ENCODE measurements at regions not wholly inside any gene's neighbourhood (a gene's known extent, or its start where the extent isn't known, plus 50 kb on each side); places are given as distances from the start of the nearest gene placed in this dataset.
"Not testable (repeated sequence)": the region's sequence is repeated elsewhere in the genome, so short reads cannot be mapped to it uniquely, and the experiment has no call there.

DNA sequence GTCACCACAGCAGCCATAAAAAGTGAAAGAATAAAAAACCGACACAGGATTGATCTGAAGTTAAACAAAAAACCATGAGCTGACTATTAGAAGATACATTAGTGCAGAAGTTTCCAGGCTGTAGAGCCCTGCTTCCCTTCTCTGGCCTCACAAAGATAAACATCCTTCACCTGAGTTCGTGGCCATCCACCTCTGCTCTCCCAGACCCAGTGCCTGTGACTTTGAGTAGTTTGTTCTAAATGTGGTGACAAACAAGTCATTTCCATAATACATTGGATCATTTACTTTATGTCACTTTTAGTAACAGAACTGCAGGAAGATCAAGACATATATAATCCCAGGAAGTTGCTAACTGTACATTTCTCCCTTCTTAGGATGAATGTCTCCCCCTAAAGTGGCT, 241.9 kb upstream of the MAP2 start:
- DNase-seq (ENCODE audit: low read depth) = no peak

DNA sequence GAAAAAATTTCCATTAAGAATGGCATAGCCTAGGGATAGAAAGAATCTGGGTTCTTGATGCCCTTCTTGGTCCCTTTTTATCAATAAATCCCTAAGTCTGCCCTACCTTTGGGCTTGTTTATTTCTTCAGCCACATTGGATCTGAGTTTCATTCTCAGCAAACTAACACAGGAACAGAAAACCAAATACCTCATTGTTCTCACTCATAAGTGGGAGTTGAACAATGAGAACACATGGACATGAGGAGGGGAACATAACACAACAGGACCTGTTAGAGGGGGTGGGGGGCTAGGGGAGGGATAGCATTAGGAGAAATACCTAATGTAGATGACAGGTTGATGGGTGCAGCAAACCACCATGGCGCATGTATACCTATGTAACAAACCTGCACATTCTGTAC, 237.0 kb upstream of the MAP2 start:
- not testable (repeated sequence) for DNase-seq (ENCODE audit: low read depth)

DNA sequence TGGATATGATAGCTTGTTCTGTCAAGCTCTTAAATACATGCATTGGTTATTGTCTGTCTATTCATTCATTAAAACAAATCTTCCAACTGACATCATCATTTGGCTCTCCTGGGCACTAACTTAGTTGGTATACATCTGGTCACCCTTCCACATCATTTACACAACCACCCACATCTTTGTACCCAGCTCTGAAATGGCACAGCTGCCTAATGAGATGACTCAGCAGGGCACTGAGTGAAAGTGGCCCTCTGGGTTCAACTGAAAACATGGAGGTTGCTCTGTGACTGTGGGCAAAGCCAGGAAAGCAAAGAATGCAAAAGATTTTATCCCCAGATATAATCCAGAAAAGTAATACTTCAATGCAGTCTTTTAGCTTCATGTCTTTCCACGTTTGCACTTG, 234.0 kb upstream of the MAP2 start:
- DNase-seq (ENCODE audit: low read depth) = no peak

DNA sequence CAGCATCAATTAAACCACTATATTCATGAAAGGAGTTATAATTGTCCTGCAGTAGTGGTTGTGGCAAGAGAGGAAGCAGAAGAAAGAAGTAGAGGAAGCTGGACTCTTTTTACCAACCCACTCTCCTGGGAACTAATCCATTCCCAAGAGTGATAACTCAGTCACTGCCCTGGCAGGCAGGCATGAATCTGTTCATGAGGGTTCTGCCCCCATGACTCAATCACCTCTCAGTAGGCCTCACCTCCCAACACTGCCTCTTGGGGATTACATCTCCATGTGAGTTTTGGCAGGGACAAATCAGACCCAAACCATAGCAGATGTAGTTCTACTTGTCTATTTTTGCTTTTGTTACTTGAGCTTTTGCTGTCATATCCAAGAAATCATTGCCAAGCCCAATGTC, 232.7 kb upstream of the MAP2 start:
- DNase-seq (ENCODE audit: low read depth) = peak; percentile 10

DNA sequence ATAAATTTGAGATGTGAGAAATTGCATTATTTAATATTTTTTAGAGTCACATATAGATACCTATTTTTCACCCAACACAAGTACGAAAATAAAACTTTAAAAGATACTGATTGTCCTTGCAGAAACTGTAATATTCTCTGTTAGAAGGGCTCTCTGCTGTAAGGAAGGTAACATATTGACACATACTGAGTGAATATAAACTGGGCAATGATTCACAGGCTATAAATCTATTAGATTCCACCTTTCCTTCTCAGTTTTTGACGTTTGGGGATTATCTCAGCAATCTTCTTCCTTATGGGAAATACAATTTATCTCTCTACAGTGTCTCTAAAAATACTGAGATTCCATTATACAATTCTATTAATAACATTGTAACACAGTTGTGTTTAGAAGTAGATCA, 229.1 kb upstream of the MAP2 start:
- no peak for DNase-seq (ENCODE audit: low read depth)

DNA sequence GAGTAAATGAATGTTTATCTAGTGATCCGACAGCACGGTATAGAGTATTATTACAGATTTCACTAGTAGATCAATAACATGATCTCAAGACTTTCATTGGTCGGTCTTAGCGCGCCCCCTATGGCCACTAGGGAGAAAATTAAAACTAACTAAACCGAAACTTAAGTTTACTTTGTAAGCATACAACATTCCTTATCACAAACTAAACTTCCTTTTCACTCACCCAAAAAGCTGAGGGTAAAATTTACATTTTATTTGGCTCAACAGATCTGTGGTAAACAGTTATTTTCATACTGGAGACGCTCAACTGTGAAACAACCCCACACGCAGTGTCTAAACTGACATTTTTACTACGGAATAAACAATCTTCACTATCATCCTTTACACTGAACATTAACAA, 215.6 kb upstream of the MAP2 start:
- peak; percentile 17 for DNase-seq (ENCODE audit: low read depth)

DNA sequence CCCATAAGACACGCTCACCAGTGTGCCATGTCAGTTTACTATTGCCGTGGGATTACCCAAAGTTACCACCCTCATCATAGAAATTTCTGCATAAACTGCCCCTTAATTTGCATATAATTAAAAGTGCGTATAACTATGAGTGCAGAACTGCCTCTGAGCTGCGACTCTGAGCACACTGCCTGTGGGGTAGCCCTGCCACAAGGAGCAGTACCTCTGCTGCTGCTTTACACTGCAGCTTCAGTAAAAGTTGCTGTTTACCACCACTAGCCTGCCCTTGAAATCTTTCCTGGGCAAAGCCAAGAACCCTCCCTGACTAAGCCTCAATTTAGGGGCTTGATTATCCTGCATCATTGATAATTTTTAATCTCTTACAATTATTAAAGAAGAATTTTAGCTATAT, 213.9 kb upstream of the MAP2 start:
- no peak for DNase-seq (ENCODE audit: low read depth)

DNA sequence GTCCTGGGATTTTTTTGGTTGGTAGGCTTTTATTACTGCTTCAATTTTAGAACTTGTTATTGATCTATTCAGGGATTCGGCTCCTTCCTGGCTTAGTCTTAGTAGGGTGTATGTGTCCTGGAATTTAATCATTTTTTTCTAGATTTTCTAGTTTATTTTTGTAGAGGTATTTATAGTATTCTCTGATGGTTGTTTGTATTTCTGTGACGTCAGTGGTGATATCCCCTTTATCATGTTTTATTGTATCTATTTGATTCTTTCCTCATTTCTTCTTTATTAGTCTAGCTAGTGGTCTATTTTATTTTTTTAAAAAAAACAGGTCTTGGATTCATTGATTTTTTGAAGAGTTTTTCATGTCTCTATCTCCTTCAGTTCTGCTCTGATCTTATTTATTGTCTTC, 193.3 kb upstream of the MAP2 start:
- no peak for DNase-seq (ENCODE audit: low read depth)

DNA sequence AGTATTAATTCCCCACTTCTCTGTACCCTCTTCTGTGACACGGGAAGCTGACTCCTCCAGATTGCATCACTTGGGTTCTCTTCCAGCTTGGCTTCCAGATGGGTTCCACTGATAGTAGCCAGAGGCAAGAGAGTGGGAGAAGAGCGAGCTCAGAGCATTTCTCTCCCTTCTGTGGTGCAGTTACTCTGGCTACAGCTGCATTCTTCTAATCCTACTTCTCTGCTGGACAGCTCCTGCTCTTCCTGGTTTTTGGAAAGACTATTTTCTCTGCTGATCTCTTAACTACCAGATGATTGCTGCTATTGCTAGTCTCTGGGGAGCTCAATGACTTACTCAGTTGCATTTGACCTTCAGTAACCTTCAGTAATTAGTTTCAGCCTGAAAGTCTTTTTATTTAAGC, 187.5 kb upstream of the MAP2 start:
- DNase-seq (ENCODE audit: low read depth) = no peak

DNA sequence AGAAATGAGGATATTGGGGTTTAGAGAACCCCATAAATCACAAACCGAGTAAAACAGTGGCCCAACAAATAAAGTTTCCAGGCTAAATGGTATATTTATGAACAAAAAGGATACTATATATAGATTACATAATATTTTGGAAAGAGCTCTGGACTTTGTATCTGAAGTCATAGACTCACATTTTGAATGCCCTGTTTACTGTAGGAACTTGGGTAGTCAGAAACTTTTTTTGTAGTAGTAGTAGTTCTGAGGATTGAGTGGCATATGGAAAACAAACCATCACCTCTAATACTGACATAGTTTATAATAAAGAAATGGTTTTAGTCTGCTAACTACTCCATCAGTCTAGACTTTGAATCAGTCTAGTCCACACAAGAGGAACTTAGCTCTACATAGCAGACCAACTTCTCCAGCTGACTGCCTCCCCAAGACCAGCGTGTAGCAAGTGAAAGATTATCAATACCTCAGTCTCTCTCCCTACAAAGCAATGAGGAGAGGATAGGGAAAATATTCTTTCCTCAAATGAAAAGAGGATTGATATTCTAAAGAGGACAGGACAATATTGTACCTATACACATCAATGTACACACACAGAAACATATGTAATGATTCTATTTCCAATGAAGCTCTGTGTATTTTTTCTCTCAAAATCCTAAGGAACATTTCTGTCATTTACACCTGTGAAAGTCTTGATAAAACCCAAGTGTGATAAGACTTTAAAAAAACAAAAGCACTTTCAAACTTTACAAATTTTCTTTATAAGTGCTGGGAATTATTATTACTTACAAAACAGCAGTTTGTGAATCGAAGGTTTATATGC, 184.9 kb upstream of the MAP2 start:
- DNase-seq (ENCODE audit: low read depth) = no peak

DNA sequence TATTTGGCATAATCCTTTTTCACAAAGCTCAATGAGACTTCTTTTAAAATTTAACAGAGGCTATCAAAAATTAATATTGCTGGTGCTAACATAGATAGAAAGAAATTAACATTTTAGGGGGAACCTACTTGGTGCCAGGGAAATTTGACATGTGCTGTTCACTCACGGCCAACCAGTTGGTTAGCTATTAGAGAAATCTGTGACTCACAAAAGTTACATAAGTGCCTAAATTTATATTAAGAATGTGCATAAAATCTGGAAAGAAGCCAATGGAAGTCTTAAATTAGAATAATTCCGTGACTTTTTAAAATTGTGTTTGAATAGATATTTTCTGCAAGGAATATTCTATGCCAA, 184.3 kb upstream of the MAP2 start:
- no peak for DNase-seq (ENCODE audit: low read depth)

DNA sequence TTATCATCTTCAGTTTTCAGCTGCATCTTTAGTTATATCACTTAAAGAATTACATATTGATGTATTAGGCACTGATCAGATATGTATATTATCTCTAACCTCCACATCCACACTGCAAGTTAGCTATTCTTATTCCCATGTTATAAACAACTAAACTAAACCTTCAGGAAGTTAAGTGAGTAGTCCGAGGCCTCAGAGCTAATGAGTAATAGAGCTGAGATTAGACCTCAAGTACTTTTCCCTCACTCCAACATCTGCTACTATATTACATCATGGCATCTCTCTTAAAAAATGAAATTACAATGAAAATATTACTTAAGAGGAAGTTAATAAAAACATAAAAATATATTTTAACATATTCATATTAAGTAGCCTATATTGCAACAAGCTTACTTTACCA, 183.6 kb upstream of the MAP2 start:
- no peak for DNase-seq (ENCODE audit: low read depth)

DNA sequence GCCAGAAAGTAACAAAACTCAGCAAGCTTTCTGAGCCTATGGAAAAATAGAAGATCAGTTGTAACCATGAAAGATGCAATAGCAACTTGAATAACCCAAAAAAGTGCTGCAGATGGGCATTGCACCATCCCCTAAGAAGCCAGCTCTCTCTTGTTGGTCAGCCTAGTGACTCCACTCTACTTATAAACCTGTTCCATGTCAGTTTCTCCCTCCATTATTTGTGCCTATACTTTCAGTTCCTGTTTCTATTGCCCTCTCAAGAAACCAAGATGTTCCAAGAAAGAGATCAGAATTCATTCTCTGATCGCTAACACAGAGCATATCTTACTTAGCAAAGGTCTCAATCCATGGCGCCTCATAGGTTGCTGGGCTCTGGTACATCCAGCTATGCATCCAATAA, 170.3 kb upstream of the MAP2 start:
- no peak for DNase-seq (ENCODE audit: low read depth)

DNA sequence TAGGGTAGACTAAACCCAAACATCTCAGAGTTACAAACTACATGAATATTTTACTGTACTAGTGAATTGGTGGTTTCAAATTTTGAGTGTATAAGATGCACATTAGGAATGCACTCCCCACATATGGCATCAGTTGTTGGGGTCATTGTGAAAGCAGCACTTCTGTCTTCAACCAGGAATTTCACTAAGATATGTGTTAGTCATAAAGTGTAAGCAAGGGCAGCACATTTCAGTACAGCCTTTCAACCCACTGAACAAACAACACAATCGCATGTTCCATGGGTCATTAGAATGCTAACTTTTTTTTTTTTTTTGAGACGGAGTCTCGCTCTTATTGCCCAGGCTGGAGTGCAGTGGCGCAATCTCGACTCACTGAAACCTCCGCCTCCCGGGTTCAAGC, 164.1 kb upstream of the MAP2 start:
- no peak for DNase-seq (ENCODE audit: low read depth)

DNA sequence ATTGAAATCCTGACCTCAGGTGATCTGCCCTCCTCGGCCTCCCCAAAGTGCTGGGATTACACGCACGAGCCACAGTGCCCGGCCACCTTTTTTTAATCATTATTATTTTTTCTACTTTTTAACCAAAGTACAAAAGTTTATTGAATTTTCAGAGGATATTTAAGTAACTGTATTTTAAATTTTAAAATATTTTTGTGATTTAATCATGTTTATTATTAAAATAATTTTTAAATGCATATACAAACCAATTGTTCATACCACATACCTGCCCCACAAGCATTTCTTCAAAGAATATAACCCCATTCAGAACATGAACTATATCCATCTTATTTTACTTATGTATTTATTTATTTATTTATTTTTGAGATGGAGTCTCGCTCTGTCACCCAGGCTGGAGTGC, 163.6 kb upstream of the MAP2 start:
- DNase-seq (ENCODE audit: low read depth) = no peak

DNA sequence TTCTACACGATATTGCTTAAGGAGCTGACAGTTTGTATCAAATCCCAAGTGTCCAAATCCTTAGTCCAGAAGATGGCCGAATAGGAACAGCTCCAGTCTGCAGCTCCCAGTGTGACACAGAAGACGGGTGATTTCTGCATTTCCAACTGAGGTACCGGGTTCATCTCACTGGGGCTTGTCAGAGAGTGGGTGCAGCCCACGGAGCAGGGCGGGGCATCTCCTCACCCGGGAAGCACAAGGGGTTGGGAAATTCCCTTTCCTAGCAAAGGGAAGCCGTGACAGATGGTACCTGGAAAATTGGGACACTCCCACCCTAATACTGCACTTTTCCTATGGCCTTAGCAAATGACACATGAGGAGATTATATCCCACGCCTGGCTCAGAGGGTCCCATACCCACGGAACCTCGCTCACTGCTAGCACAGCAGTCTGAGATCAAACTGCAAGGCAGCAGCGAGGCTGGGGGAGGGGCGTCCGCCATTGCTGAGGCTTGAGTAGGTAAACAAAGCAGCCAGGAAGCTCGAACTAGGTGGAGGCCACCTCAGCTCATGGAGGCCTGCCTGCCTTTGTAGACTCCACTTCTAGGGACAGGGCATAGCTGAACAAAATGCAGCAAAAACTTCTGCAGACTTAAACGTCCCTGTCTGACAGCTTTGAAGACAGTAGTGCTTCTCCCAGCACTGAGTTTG, 162.3 kb upstream of the MAP2 start:
- not testable (repeated sequence) for DNase-seq (ENCODE audit: low read depth)

DNA sequence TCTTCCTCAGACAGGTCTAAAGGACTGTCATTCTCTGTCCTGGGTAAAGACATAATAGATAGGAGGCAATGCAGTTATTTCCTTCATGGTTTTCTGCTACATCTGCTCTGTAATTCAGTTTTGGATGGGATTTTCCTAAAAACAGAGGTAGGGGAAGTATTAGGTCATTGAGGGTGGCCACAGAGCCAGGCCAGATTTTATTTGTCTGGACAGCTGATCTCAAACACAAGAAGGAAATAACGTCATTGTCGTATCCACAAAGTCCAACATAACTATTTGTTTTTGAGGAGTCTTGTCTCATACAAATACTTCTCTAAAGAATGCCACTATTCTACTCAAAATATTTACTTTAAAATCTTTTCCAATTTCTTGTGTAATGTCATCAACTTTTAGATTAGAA, 154.8 kb upstream of the MAP2 start:
- no peak for DNase-seq (ENCODE audit: low read depth)

DNA sequence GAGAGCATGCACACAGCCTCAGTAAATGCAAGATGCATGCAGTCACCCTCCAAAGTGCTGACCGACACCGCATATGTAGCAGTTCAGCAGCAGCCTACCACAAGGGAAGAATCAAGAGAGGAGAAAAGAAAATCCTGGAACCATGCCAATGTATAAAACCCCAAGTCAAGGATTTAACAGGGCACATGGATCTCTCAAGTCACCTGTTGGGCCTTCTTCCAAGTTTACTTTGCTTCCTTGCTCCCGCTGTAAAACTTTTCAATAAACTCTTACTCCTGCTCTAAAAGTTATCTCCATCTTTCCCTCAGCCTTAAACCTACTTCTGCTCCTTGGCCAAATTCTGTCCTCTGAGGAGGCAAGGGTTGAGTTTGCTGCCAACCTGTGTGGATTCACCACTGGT, 147.8 kb upstream of the MAP2 start:
- DNase-seq (ENCODE audit: low read depth) = no peak

DNA sequence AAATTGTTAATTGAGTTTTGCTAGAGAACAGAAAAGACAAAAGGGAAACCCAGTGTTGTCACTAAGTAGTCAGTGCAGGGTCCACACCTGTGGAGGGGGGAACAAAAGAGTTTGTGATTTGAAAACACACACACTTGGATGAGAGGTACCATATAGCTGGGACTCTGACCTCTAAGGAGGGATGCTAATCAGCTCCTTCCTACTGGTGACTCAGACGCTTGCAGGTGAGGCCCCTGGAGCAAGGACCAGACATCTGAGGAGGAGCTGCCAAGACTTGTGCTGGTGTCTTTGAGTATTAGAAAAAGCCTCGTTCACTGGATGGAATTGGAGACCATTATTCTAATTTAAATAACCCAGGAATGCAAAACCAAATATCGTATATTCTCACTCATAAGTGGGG, 146.4 kb upstream of the MAP2 start:
- no peak for DNase-seq (ENCODE audit: low read depth)

DNA sequence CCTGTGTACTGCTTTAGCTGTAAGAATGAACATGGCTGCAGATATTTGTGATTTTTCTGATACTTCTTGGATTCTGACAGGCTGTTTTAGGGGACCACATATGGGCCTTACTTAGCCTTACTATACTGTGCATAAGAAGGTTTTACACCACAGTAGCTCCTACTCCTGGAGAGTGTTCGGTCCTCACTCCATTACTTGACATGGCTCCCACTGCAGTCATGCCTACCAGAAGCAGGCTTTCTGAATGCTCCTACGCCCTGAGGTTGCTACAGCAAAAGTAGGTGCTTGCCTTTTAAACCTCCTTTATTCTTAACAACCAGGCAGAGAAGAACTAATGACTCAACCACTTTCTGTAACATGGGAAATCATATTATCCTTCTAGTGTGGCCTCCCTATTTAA, 125.2 kb upstream of the MAP2 start:
- no peak for DNase-seq (ENCODE audit: low read depth)

DNA sequence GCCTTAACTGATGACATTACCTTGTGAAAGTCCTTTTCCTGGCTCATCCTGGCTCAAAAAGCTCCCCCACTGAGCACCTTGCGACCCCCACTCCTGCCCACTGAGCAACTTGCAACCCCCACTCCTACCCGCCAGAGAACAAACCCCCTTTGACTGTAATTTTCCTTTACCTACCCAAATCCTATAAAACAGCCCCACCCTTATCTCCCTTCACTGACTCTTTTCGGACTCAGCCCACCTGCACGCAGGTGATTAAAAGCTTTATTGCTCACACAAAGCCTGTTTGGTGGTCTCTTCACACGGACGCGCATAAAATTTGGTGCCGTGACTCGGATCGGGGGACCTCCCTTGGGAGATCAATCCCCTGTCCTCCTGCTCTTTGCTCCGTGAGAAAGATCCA, 124.4 kb upstream of the MAP2 start:
- not testable (repeated sequence) for DNase-seq (ENCODE audit: low read depth)

DNA sequence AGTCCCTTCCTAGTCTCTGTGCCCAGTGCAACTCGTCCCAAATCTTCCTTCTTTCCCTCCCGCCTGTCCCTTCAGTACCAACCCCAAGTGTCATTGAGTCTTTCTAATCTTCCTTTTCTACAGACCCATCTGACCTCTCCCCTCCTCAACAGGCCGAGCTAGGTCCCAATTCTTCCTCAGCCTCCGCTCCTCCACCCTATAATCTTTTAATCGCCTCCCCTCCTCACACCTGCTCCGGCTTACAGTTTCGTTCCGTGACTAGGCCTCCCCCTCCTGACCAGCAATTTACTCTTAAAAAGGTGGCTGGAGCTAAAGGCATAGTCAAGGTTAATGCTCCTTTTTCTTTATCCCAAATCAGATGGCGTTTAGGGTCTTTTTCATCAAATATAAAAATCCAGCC, 123.1 kb upstream of the MAP2 start:
- DNase-seq (ENCODE audit: low read depth) = not testable (repeated sequence)

DNA sequence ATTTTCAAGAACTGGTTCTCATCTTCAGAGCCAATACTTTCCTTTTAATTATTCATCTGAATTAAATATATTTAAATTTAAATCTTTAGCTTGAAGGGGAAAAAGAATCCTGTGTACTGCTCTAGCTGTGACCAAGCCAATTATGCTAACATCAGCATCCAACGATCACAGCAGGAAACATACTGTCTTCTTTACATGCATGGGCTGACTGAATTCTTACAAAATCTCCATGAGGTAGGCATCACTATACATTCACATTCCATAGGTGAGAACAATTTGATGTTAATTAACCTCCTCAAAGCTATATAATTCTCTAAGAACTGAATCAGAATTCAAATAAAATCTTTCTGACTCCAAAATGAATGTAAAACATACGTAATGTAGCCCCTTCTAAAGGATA, 118.8 kb upstream of the MAP2 start:
- DNase-seq (ENCODE audit: low read depth) = no peak

DNA sequence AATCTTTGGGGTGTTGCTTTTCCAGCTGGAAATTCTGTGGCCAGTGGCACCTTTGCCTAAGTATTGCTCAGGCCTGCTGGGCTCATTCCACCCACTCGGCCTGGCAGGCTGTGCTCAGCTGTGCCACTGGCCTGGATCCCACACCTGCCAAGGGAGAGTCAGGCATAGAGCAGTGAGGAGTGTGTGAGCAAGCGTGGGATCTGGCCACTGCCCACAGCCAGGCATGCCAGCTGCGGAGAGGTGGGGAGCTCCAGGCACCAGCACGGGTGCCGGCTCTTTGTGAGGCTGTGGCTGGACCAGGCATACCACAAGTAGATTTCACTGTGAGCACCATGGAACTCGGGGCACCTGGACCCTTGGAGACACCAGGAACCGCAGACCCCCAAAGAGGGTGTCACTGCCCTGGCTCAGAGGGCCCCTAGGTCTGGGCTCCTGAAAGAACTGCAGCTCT, 118.1 kb upstream of the MAP2 start:
- DNase-seq (ENCODE audit: low read depth) = no peak

Measured in fibroblast of gingiva (primary cell).